PC-3 (cell line): ENCODE measurements at regions not wholly inside any gene's neighbourhood (a gene's known extent, or its start where the extent isn't known, plus 50 kb on each side); places are given as distances from the start of the nearest gene placed in this dataset.
A peak's percentile ranks its signal among the peaks of the same experiment; 100 is the strongest.

Experiments
- ATAC-seq: fragments of 200-7000 bp; cut with Tn5 transposase; 2 replicates; pipeline ENCODE4 v1.9.1; 2020; ENCODE audit warnings: mild to moderate bottlenecking, moderate library complexity
- BruUV-seq: library from RNA; stranded (reverse); fragments of 400-500 nt; replicated peaks from 2 replicates; lab custom pipeline; 2021; lab: Mats Ljungman, UMichigan
- CTCF ChIA-PET: fragments of 300-600 bp; sonication (Branson Sonifier 250); formaldehyde crosslinking; loops from one replicate; lab custom pipeline; 2022; ENCODE audit warnings: antibody characterized with exemption; lab: Charles Lee
- POLR2A ChIA-PET: fragments of 300-600 bp; sonication (Branson Sonifier 250); formaldehyde crosslinking; loops from one replicate; lab custom pipeline; 2022; ENCODE audit warnings: antibody characterized with exemption; ENCODE audit not compliant: unreplicated experiment; lab: Charles Lee
- DNase-seq: peaks from one replicate; pipeline ENCODE4 v3.0.0-alpha.2; 2015
- H2AFZ ChIP-seq: fragments of 300-600 bp; sonication (generic); 2 replicates; pipeline ENCODE4 v1.6.0; 2016; ENCODE audit warnings: antibody characterized with exemption, low read length
- H3F3A ChIP-seq: fragments of 300-600 bp; sonication (generic); one replicate; pipeline ENCODE4 v1.6.0; 2017; ENCODE audit warnings: antibody characterized with exemption, low read length, control low read depth, mild to moderate bottlenecking; ENCODE audit not compliant: unreplicated experiment
- H3K27ac ChIP-seq: fragments of 300-600 bp; sonication (generic); 2 replicates; pipeline ENCODE4 v1.5.1; 2016; ENCODE audit warnings: mild to moderate bottlenecking, low read length
- H3K27me3 ChIP-seq: fragments of 300-600 bp; sonication (generic); 2 replicates; pipeline ENCODE4 v1.6.1; 2016; ENCODE audit warnings: low read length, mixed read lengths
- H3K36me3 ChIP-seq: fragments of 300-600 bp; sonication (generic); 2 replicates; pipeline ENCODE4 v1.6.1; 2016; ENCODE audit warnings: low read depth, mixed run types, low read length, mixed read lengths
- H3K4me1 ChIP-seq: fragments of 300-600 bp; sonication (generic); 2 replicates; pipeline ENCODE4 v1.5.1; 2016; ENCODE audit warnings: low read length; ENCODE audit not compliant: insufficient read depth
- H3K4me2 ChIP-seq: fragments of 300-600 bp; sonication (generic); 2 replicates; pipeline ENCODE4 v1.6.0; 2016; ENCODE audit warnings: low read length
- H3K4me3 ChIP-seq: fragments of 300-600 bp; sonication (generic); 2 replicates; pipeline ENCODE4 v1.5.1; 2016; ENCODE audit warnings: mild to moderate bottlenecking, low read length, mixed read lengths
- H3K79me2 ChIP-seq: fragments of 300-600 bp; sonication (generic); 2 replicates; pipeline ENCODE4 v1.6.1; 2017; ENCODE audit warnings: low read length, mixed read lengths
- H3K9ac ChIP-seq: fragments of 300-600 bp; sonication (generic); 2 replicates; pipeline ENCODE4 v1.6.0; 2016; ENCODE audit warnings: mild to moderate bottlenecking, low read length
- H3K9me2 ChIP-seq: fragments of 300-600 bp; sonication (generic); replicated peaks from 2 replicates; pipeline ENCODE4 v1.6.1; 2016; ENCODE audit warnings: mixed run types, low read length, mixed read lengths
- H3K9me3 ChIP-seq: fragments of 300-600 bp; sonication (generic); 2 replicates; pipeline ENCODE4 v1.6.1; 2016; ENCODE audit warnings: low read length, mixed read lengths
- H4K20me1 ChIP-seq: fragments of 300-600 bp; sonication (generic); 2 replicates; pipeline ENCODE4 v1.6.1; 2016; ENCODE audit warnings: low read length, mixed read lengths
- EZH2 ChIP-seq: fragments of 300-600 bp; sonication (generic); IDR thresholded peaks from one replicate; pipeline ENCODE4 v1.6.1; 2017; ENCODE audit warnings: antibody characterized with exemption, mild to moderate bottlenecking, low read length; ENCODE audit not compliant: unreplicated experiment
- EZH2phosphoT487 ChIP-seq: fragments of 300-600 bp; sonication (generic); IDR thresholded peaks from 2 replicates; pipeline ENCODE4 v1.6.1; 2018; ENCODE audit warnings: mild to moderate bottlenecking, antibody characterized with exemption, low read length, borderline replicate concordance
- intact Hi-C: fragments of 100-400 bp; cut with micrococcal nuclease; formaldehyde crosslinking; loops from 2 replicates; pipeline ENCODE4 v1.9.0; 2023
- TF ChIP-seq, protein P1 (sequence below): fragments of 300-600 bp; sonication (generic); conservative IDR thresholded peaks from 2 replicates; pipeline ENCODE4 v1.5.1; 2017; ENCODE audit warnings: antibody characterized with exemption, low read depth, mild to moderate bottlenecking, low read length

DNA sequence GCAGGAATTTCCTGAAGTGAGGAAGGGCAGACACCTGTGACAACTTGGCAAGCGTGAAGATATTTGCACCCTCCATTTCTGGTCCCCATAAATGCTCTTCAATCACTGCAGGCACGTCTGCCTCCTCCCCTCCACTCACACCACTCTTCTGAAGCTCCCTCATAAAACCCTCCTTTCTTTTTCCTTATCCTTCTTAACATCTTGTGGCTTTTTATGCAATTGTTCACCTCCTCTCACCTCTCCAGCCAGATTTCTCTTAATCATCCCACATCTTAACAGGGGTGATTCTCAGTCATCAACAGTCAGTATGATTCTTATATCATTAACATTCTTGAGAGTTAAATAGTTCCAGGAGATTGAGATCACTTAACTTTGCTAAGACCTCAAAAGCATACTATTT, 277.4 kb downstream of the SPRY1 start:
- no peak overlapping the region for H2AFZ ChIP-seq
- peaks cover 21% of the 10 kb centered on the region for H3K4me1 ChIP-seq
- H4K20me1 ChIP-seq: no peaks in the 10 kb centered on the region
- H3K9ac ChIP-seq: no peak overlapping the region
- H3K27me3 ChIP-seq: no peaks in the 10 kb centered on the region
- H3K4me2 ChIP-seq: peak overlapping the region; percentile 66; the same call in 1 of the 2 replicates
- peak; percentile 52 for DNase-seq
- no peaks in the 10 kb centered on the region for H3K9me3 ChIP-seq
- H3K27ac ChIP-seq: peak overlapping the region; percentile 72
- BruUV-seq: no TSS peak
- no peak overlapping the region for H3K4me3 ChIP-seq
- H3K79me2 ChIP-seq: no peaks in the 10 kb centered on the region
- no peak for ATAC-seq
- CTCF ChIA-PET: no interaction called here
- intact Hi-C loops: loop anchor here (5.0 to 10.0 kb wide), 3 partner anchors 81 to 648 kb away; no protein-coding TSS in a partner anchor
- POLR2A ChIA-PET: no interaction called here
- TF ChIP-seq EZH2 (no peak), EZH2phosphoT487 (no peak)
- TF ChIP-seq, protein P1, sequence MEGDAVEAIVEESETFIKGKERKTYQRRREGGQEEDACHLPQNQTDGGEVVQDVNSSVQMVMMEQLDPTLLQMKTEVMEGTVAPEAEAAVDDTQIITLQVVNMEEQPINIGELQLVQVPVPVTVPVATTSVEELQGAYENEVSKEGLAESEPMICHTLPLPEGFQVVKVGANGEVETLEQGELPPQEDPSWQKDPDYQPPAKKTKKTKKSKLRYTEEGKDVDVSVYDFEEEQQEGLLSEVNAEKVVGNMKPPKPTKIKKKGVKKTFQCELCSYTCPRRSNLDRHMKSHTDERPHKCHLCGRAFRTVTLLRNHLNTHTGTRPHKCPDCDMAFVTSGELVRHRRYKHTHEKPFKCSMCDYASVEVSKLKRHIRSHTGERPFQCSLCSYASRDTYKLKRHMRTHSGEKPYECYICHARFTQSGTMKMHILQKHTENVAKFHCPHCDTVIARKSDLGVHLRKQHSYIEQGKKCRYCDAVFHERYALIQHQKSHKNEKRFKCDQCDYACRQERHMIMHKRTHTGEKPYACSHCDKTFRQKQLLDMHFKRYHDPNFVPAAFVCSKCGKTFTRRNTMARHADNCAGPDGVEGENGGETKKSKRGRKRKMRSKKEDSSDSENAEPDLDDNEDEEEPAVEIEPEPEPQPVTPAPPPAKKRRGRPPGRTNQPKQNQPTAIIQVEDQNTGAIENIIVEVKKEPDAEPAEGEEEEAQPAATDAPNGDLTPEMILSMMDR: no peak
- H3F3A ChIP-seq: no peaks in the 10 kb centered on the region
- no peaks in the 10 kb centered on the region for H3K36me3 ChIP-seq
- H3K9me2 ChIP-seq: no peaks in the 10 kb centered on the region

DNA sequence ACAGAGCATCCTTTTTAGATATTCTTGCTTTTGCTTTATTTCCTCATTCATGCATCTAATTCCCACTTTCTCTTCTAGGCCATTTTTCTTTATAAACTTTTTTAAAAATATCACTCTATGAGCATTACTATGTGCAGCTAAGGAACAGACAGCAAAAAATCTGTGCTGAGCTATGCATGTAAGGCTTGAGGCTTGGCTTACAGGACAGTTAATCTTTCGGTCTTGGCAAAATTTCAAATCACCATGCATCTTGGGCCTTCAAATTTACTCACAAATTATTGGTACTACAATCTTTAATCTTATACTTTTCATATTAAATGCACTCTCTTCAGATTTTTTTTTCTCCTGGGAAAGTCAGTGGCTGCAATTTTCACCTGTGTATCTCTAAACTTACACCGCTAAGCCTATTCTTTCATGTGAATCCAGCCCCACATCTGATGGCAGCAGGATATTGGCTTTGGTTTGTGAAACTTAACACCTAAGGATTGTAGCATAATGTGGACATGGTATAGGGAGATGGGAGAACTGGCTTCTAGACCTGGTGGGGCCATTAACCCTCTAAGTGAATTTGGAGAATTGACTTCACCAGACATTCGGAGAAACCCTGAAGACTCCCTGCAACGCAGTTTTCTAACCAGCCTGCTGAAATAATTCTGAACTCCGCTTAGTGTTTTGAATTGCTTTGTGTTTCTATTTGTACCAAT, 278.3 kb downstream of the SPRY1 start:
- H3K4me3 ChIP-seq: no peak overlapping the region
- DNase-seq (no peak), ATAC-seq (no peak)
- H3K4me2 ChIP-seq: no peak overlapping the region
- CTCF ChIA-PET: no interaction called here
- no peaks in the 10 kb centered on the region for H3K9me3 ChIP-seq
- no peaks in the 10 kb centered on the region for H3K27me3 ChIP-seq
- H2AFZ ChIP-seq: no peak overlapping the region
- TF ChIP-seq EZH2 (no peak), EZH2phosphoT487 (no peak)
- TF ChIP-seq, protein P1: no peak
- H3K9me2 ChIP-seq: no peaks in the 10 kb centered on the region
- no peaks in the 10 kb centered on the region for H3F3A ChIP-seq
- no peaks in the 10 kb centered on the region for H3K79me2 ChIP-seq
- H4K20me1 ChIP-seq: no peaks in the 10 kb centered on the region
- peaks cover 21% of the 10 kb centered on the region for H3K4me1 ChIP-seq
- no TSS peak for BruUV-seq
- no peak overlapping the region for H3K9ac ChIP-seq
- intact Hi-C loops: loop anchor here (5.0 to 10.0 kb wide), 3 partner anchors 80 to 647 kb away; no protein-coding TSS in a partner anchor
- no peak overlapping the region for H3K27ac ChIP-seq
- H3K36me3 ChIP-seq: no peaks in the 10 kb centered on the region
- POLR2A ChIA-PET: no interaction called here

DNA sequence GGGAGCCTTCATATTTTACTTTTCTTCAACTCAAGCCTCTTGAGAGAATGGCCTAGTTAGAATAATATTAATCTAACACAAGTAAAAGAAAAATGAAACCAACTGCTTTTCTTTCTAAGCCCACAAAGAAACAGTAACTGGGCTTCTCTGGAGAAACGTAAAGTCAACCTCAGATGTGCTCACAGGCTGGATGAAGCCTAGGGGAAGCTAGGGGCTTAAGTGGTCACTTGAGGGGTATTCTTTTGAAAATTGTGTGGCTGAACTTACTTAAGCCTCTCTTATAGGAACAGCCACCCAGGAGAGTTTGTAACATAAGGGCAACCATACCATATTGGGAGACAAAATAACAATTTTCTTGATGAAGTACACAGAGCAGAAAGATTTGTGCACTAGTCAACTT, 279.0 kb downstream of the SPRY1 start:
- Histone ChIP-seq H3K4me2 (no peak overlapping the region), H3K9ac (no peak overlapping the region), H3K36me3 (no peaks in the 10 kb centered on the region), H3K9me2 (no peaks in the 10 kb centered on the region), H2AFZ (no peak overlapping the region), H3K79me2 (no peaks in the 10 kb centered on the region), H4K20me1 (no peaks in the 10 kb centered on the region), H3K4me3 (no peak overlapping the region), H3F3A (no peaks in the 10 kb centered on the region), H3K27ac (no peak overlapping the region), H3K27me3 (no peaks in the 10 kb centered on the region), H3K9me3 (no peaks in the 10 kb centered on the region), H3K4me1 (peaks cover 21% of the 10 kb centered on the region)
- intact Hi-C loops: loop anchor here (10.0 kb wide), 2 partner anchors 79 to 309 kb away; no protein-coding TSS in a partner anchor
- ChIA-PET CTCF (no interaction called here), POLR2A (no interaction called here)
- no TSS peak for BruUV-seq
- ATAC-seq (no peak), DNase-seq (no peak)
- no peak for TF ChIP-seq EZH2
- no peak for TF ChIP-seq EZH2phosphoT487
- TF ChIP-seq, protein P1: no peak
